SHP77 treated with DMSO at 0.1 percent for 48 hours (cell line): ENCODE measurements at regions not wholly inside any gene's neighbourhood (a gene's known extent, or its start where the extent isn't known, plus 50 kb on each side); places are given as distances from the start of the nearest gene placed in this dataset.
A peak's percentile ranks its signal among the peaks of the same experiment; 100 is the strongest.

Experiments
- DNase-seq: peaks from one replicate; lab custom pipeline; 2025; lab: John Stamatoyannopoulos, UW

DNA sequence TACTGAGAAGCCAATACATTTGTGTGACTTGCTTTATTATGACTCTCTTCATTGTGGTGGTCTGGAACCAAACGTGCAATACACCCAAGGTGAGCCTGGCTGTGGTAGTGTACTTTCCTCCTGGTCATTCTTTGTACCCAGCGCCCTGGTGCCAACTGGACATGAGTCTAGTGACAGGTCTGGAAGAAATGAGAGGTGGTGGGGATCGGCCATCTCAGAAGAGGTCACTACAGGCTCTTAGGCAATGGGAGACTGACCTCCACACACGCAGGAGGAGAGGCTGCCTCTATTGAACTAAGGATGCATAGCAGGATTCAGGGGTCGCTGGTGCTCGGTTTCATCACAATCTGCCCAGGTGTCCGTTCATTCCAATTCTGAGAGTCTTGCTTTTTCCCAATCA is 56.4 kb upstream of the RTL6 start:
- DNase-seq: no peak

DNA sequence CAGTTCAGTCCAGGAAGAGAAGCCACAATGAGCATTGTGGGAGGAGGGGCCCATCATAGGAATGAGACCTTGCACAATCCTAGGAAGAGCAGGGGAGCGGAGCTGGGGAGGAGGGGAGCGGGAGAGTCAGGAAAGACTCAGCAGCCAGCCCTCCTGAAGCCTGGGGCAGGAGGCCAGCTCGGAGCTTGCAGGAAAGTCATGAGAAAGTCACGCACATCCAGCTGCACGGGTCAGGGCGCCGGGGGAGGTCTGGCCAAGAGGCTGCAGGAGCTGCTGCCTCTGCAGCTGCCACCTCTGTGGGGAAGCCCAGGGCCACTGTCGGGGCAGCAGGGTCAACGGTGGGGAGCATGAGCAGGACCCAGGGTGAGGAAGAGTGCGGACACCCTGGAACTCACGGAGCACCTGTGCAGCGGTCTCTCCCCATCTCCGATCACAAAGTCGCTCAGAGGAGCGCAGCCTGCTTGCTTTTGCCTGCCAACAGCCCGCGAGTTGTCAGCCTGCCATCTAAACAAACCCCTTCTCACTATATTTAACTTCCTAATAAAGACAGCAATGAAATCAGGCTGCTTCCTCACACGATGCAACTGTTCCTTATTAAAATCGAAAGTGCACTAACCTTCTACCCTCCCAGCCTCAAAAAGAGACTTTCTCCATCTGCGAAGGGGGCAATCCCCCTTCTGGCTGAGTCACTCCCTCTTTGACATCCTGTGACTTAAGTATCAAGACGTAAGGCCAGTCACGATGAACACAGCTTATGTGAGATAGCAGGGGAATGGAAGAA is 52.9 kb upstream of the RTL6 start:
- DNase-seq: peak; percentile 52

DNA sequence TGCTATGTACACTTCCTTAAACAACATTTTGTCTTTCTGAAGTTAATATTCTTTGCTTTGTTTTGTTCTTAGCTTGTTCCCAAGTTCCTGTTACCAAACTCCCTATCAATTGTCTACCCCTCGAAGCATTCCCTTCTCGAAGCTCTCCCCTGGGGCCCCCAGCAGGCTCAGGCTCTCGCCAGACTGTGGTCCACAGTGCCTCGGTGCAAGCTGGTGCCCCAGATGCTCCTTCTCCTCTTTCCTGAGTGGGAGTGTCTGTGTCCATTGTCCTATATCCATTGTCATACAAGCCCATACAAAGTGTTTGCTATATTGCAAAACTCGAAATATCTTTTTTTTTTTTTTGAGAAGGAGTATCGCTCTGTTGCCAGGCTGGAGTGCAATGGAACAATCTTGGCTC is 51.7 kb upstream of the RTL6 start:
- DNase-seq: no peak

- no peak for DNase-seq
Observed at GRCh38 chr22:44548981-44549380, 50.9 kb upstream of the RTL6 start.
